ENCODE measurements at regions not wholly inside any gene's neighbourhood (a gene's known extent, or its start where the extent isn't known, plus 50 kb on each side); places are given as distances from the start of the nearest gene placed in this dataset.

GRCh38 chr2:193114827-193115226, 920.1 kb upstream of the TMEFF2 start:
- Histone ChIP-seq H3K4me2 (ENCODE audit: low read length) (no peak overlapping the region), H3K9me3 (ENCODE audit: insufficient read depth, low read depth, low read length) (no peaks in the 10 kb centered on the region), H3K27me3 (ENCODE audit: insufficient read depth, low read length) (no peaks in the 10 kb centered on the region), H4K20me1 (ENCODE audit: insufficient read depth, low read length) (no peaks in the 10 kb centered on the region), H3K4me3 (ENCODE audit: insufficient read depth, low read depth, low read length) (no peak overlapping the region), H2AFZ (ENCODE audit: low read depth, low read length) (no peak overlapping the region), H3K79me2 (ENCODE audit: insufficient read depth, low read length) (no peaks in the 10 kb centered on the region), H3K9ac (ENCODE audit: low read length) (no peak overlapping the region), H3K36me3 (ENCODE audit: insufficient read depth, low read length) (no peaks in the 10 kb centered on the region), H3K4me1 (ENCODE audit: insufficient read depth, low read length) (no peaks in the 10 kb centered on the region), H3K27ac (ENCODE audit: low read depth, low read length) (no peak overlapping the region)
- H3K4me3 Mint-ChIP-seq (ENCODE audit: unreplicated experiment) = no peak overlapping the region
- H3K27ac Mint-ChIP-seq (ENCODE audit: unreplicated experiment) = no peak overlapping the region
- no peaks in the 10 kb centered on the region for H3K27me3 Mint-ChIP-seq (ENCODE audit: low read depth, unreplicated experiment)
- H3K36me3 Mint-ChIP-seq (ENCODE audit: low read depth, unreplicated experiment) = no peaks in the 10 kb centered on the region
- H3K4me1 Mint-ChIP-seq (ENCODE audit: low read depth, unreplicated experiment) = no peaks in the 10 kb centered on the region
- FAIRE-seq (no peak), DNase-seq (ENCODE audit: low read depth) (no peak)
- no peak for TF ChIP-seq CTCF (IDR thresholded peaks at IDR 0.05; ENCODE audit: insufficient read depth, low read depth, low read length)
- no peak for TF ChIP-seq EZH2 (IDR thresholded peaks at IDR 0.05; ENCODE audit: insufficient read depth, low read length)
- no peaks in the 10 kb centered on the region for H3K9me3 Mint-ChIP-seq (ENCODE audit: unreplicated experiment)

GRCh38 chr2:193112986-193113385, 918.3 kb upstream of the TMEFF2 start:
- Histone ChIP-seq H3K27ac (ENCODE audit: low read depth, low read length) (no peak overlapping the region), H3K79me2 (ENCODE audit: insufficient read depth, low read length) (no peaks in the 10 kb centered on the region), H4K20me1 (ENCODE audit: insufficient read depth, low read length) (no peaks in the 10 kb centered on the region), H2AFZ (ENCODE audit: low read depth, low read length) (no peak overlapping the region), H3K36me3 (ENCODE audit: insufficient read depth, low read length) (no peaks in the 10 kb centered on the region), H3K4me1 (ENCODE audit: insufficient read depth, low read length) (no peaks in the 10 kb centered on the region), H3K4me3 (ENCODE audit: insufficient read depth, low read depth, low read length) (no peak overlapping the region), H3K4me2 (ENCODE audit: low read length) (no peak overlapping the region), H3K9me3 (ENCODE audit: insufficient read depth, low read depth, low read length) (no peaks in the 10 kb centered on the region), H3K9ac (ENCODE audit: low read length) (no peak overlapping the region), H3K27me3 (ENCODE audit: insufficient read depth, low read length) (no peaks in the 10 kb centered on the region)
- FAIRE-seq = no peak
- Mint-ChIP-seq H3K27ac (ENCODE audit: unreplicated experiment) (no peak overlapping the region), H3K4me3 (ENCODE audit: unreplicated experiment) (no peak overlapping the region), H3K9me3 (ENCODE audit: unreplicated experiment) (no peaks in the 10 kb centered on the region), H3K36me3 (ENCODE audit: low read depth, unreplicated experiment) (no peaks in the 10 kb centered on the region), H3K4me1 (ENCODE audit: low read depth, unreplicated experiment) (no peaks in the 10 kb centered on the region), H3K27me3 (ENCODE audit: low read depth, unreplicated experiment) (no peaks in the 10 kb centered on the region)
- no peak for TF ChIP-seq EZH2 (IDR thresholded peaks at IDR 0.05; ENCODE audit: insufficient read depth, low read length)
- no peak for TF ChIP-seq CTCF (IDR thresholded peaks at IDR 0.05; ENCODE audit: insufficient read depth, low read depth, low read length)
- no peak for DNase-seq (ENCODE audit: low read depth)

GRCh38 chr2:193103064-193103463, 908.3 kb upstream of the TMEFF2 start:
- no peaks in the 10 kb centered on the region for H3K36me3 ChIP-seq (ENCODE audit: insufficient read depth, low read length)
- H3K27me3 ChIP-seq (ENCODE audit: insufficient read depth, low read length) = no peaks in the 10 kb centered on the region
- Mint-ChIP-seq H3K4me3 (ENCODE audit: unreplicated experiment) (no peak overlapping the region), H3K27me3 (ENCODE audit: low read depth, unreplicated experiment) (no peaks in the 10 kb centered on the region), H3K9me3 (ENCODE audit: unreplicated experiment) (no peaks in the 10 kb centered on the region), H3K4me1 (ENCODE audit: low read depth, unreplicated experiment) (no peaks in the 10 kb centered on the region), H3K36me3 (ENCODE audit: low read depth, unreplicated experiment) (no peaks in the 10 kb centered on the region), H3K27ac (ENCODE audit: unreplicated experiment) (no peak overlapping the region)
- no peak overlapping the region for H3K4me2 ChIP-seq (ENCODE audit: low read length)
- TF ChIP-seq CTCF (IDR thresholded peaks at IDR 0.05; ENCODE audit: insufficient read depth, low read depth, low read length) (no peak), EZH2 (IDR thresholded peaks at IDR 0.05; ENCODE audit: insufficient read depth, low read length) (no peak)
- DNase-seq (ENCODE audit: low read depth) (peak; percentile 25), FAIRE-seq (no peak)
- H2AFZ ChIP-seq (ENCODE audit: low read depth, low read length) = no peak overlapping the region
- no peaks in the 10 kb centered on the region for H3K4me1 ChIP-seq (ENCODE audit: insufficient read depth, low read length)
- no peaks in the 10 kb centered on the region for H3K79me2 ChIP-seq (ENCODE audit: insufficient read depth, low read length)
- H3K4me3 ChIP-seq (ENCODE audit: insufficient read depth, low read depth, low read length) = no peak overlapping the region
- H4K20me1 ChIP-seq (ENCODE audit: insufficient read depth, low read length) = no peaks in the 10 kb centered on the region
- H3K9me3 ChIP-seq (ENCODE audit: insufficient read depth, low read depth, low read length) = no peaks in the 10 kb centered on the region
- no peak overlapping the region for H3K27ac ChIP-seq (ENCODE audit: low read depth, low read length)
- no peak overlapping the region for H3K9ac ChIP-seq (ENCODE audit: low read length)
